NB4 (cell line): ENCODE measurements at regions not wholly inside any gene's neighbourhood (a gene's known extent, or its start where the extent isn't known, plus 50 kb on each side); places are given as distances from the start of the nearest gene placed in this dataset.
A peak's percentile ranks its signal among the peaks of the same experiment; 100 is the strongest.

Experiments
- DNase-seq: peaks from one replicate; pipeline ENCODE4 v3.0.0; 2010; ENCODE audit warnings: low read depth
- H3K4me3 ChIP-seq: one replicate; pipeline ENCODE4 v1.5.1; 2011; ENCODE audit warnings: mild to moderate bottlenecking, low read depth, low read length, moderate library complexity
- MYC ChIP-seq: IDR thresholded peaks from 2 replicates; pipeline ENCODE4 v1.6.1; 2011; ENCODE audit warnings: low read depth, low read length
- POLR2A ChIP-seq: IDR thresholded peaks from 2 replicates; pipeline ENCODE4 v1.6.1; 2011; ENCODE audit warnings: mild to moderate bottlenecking; ENCODE audit not compliant: insufficient read length; ENCODE audit errors: extremely low read depth
- TF ChIP-seq, protein P1 (sequence below): IDR thresholded peaks from one replicate; pipeline ENCODE4 v1.5.1; 2012; ENCODE audit warnings: low read depth, low read length
- TF ChIP-seq, protein P2 (sequence below): IDR thresholded peaks from 2 replicates; pipeline ENCODE4 v1.6.1; 2011; ENCODE audit warnings: low read depth, low read length

GRCh38 chr10:130627346-130628045 is 491.3 kb downstream of the GLRX3 start:
- no peak overlapping the region for H3K4me3 ChIP-seq
- DNase-seq = no peak
- TF ChIP-seq, protein P1, sequence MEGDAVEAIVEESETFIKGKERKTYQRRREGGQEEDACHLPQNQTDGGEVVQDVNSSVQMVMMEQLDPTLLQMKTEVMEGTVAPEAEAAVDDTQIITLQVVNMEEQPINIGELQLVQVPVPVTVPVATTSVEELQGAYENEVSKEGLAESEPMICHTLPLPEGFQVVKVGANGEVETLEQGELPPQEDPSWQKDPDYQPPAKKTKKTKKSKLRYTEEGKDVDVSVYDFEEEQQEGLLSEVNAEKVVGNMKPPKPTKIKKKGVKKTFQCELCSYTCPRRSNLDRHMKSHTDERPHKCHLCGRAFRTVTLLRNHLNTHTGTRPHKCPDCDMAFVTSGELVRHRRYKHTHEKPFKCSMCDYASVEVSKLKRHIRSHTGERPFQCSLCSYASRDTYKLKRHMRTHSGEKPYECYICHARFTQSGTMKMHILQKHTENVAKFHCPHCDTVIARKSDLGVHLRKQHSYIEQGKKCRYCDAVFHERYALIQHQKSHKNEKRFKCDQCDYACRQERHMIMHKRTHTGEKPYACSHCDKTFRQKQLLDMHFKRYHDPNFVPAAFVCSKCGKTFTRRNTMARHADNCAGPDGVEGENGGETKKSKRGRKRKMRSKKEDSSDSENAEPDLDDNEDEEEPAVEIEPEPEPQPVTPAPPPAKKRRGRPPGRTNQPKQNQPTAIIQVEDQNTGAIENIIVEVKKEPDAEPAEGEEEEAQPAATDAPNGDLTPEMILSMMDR = no peak
- TF ChIP-seq MYC (no peak), POLR2A (no peak)
- TF ChIP-seq, protein P2, sequence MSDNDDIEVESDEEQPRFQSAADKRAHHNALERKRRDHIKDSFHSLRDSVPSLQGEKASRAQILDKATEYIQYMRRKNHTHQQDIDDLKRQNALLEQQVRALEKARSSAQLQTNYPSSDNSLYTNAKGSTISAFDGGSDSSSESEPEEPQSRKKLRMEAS = no peak

- TF ChIP-seq MYC (no peak), POLR2A (no peak)
- TF ChIP-seq, protein P1 = no peak
- TF ChIP-seq, protein P2 = no peak
- DNase-seq = peak; percentile 44
- H3K4me3 ChIP-seq = no peak overlapping the region
Observed at GRCh38 chr10:130630135-130630534, 493.9 kb downstream of the GLRX3 start.

DNA sequence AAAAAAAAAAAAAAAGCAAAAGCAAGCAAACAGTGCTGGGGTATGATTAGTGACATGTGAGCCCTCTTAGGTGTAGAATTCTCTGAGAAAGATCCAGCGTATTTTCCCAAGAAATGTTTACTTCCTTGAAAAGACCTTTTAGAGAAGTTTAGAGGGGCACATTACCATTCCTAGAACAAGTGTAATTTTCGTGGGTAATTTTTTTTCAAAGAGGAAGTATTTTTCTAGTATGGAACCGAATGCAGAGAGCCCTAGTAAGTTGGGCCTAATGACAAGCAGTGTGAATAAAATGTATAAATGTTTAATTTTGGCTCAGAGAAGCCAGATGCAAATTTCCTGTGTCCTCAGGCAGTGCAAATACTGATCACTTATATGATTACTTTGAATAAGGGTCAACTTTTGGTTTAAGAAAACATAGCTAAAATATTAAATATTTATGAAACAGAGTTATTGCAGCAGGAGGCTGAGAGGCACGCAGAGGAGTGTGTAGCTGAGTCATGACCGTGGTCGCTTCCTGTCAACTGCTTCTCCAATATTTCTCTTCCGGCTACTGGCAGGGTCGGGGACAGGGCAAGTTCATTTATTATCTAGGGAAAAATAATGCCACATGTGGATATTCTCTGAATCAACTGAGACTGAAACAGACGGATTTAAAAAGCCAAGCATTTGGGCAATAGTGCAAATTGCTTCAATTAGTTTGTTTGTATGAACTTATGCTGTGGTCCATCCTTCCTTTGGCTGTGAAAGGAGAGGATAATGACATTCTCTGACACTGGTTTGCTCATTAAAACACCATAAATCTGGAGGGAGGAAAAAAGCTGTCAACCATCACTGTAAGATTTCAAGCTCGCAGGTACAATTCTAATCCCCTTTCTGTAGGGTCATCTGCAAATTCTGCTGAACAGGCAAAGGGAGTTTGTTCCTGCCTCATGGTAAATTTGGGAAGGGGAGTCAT is 495.2 kb downstream of the GLRX3 start:
- peak overlapping the region; percentile 23 for H3K4me3 ChIP-seq
- TF ChIP-seq, protein P2 = 0 out of 2 replicates have a peak, but pooled peaks have one; percentile 30
- TF ChIP-seq, protein P1 = no peak
- DNase-seq = peak; percentile 93

DNA sequence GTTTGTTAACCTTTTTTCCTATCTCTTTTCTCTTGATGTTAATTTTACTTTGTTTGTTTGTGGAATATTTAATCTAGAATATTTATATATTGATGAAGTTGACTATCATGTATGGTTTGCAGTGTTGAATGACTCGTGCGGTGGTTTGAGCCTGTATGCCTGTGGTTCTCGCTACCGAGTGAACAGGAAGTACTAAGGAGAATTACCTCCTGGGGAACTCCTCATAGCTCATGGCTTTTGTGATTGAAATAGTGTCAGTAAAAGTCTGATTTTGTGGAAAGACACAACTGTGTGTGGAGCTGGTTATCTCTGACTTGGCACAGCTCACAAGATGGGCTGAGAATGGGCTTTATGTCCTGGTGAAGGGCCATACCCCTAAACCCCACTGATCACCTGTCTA is 498.6 kb downstream of the GLRX3 start:
- no peak overlapping the region for H3K4me3 ChIP-seq
- no peak for TF ChIP-seq POLR2A
- TF ChIP-seq, protein P1 = no peak
- TF ChIP-seq MYC = no peak
- TF ChIP-seq, protein P2 = no peak
- peak; percentile 71 for DNase-seq

DNA sequence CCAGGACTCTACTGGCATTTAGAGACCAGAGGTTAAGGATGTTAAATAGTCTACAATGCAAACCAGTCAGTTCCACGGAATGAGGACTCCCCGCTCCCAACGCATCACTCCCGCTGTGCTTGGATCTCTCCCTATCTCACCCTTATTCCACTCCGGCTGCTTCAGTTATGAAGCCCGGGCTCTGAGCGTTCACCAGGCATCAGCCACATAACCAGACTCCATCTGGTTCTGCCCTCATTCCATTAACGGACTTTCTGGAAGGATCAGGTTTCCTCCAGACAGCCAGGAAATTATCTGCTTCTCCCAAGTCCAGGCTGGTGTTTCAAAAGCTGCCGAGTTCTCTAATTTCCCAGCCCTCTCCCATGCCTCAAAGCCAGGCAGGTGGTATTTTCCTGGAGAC is 499.3 kb downstream of the GLRX3 start:
- TF ChIP-seq, protein P1 = no peak
- TF ChIP-seq, protein P2 = no peak
- TF ChIP-seq POLR2A (no peak), MYC (no peak)
- no peak overlapping the region for H3K4me3 ChIP-seq
- DNase-seq = no peak
